22Rv1 (cell line): ENCODE measurements at regions not wholly inside any gene's neighbourhood (a gene's known extent, or its start where the extent isn't known, plus 50 kb on each side); places are given as distances from the start of the nearest gene placed in this dataset.

Experiments used
- CTCF ChIP-seq: fragments of 450-650 bp; IDR thresholded peaks from 2 replicates; pipeline ENCODE4 v1.5.1; 2017; ENCODE audit warnings: mild to moderate bottlenecking
- ZFX ChIP-seq: fragments of 450-650 bp; IDR thresholded peaks from 2 replicates; pipeline ENCODE4 v1.6.1; 2017; ENCODE audit warnings: antibody characterized with exemption, borderline replicate concordance

GRCh38 chr5:105453216-105453807 lies 1890.7 kb upstream of the NUDT12 start:
- TF ChIP-seq CTCF (no peak), ZFX (no peak)
